HG03196 (cell line): ENCODE measurements at regions not wholly inside any gene's neighbourhood (a gene's known extent, or its start where the extent isn't known, plus 50 kb on each side); places are given as distances from the start of the nearest gene placed in this dataset.

Experiments used
- ATAC-seq: cut with Tn5 transposase; IDR thresholded peaks from one replicate; pipeline ENCODE4 v1.9.1; 2021; ENCODE audit not compliant: unreplicated experiment

GRCh38 chr22:49156662-49157285 lies 670.9 kb downstream of the BRD1 start:
- no peak for ATAC-seq

- ATAC-seq, result no peak
Observed at GRCh38 chr22:49155770-49156580, 671.7 kb downstream of the BRD1 start.

GRCh38 chr22:49155039-49155769 lies 672.5 kb downstream of the BRD1 start:
- ATAC-seq, result no peak

GRCh38 chr22:49154433-49154832 lies 673.2 kb downstream of the BRD1 start:
- no peak for ATAC-seq

GRCh38 chr22:49153921-49154320 lies 673.8 kb downstream of the BRD1 start:
- ATAC-seq, result no peak

- no peak for ATAC-seq
Observed at GRCh38 chr22:49152939-49153770, 674.5 kb downstream of the BRD1 start.

GRCh38 chr22:49152127-49152938 lies 675.3 kb downstream of the BRD1 start:
- ATAC-seq, result no peak

- ATAC-seq, result no peak
Observed at GRCh38 chr22:49151256-49152126, 676.2 kb downstream of the BRD1 start.

GRCh38 chr22:49150801-49151221 lies 676.9 kb downstream of the BRD1 start:
- ATAC-seq, result no peak

- ATAC-seq, result no peak
Observed at GRCh38 chr22:49149721-49150608, 677.7 kb downstream of the BRD1 start.

GRCh38 chr22:49148895-49149418 lies 678.7 kb downstream of the BRD1 start:
- ATAC-seq, result no peak

GRCh38 chr22:49147617-49148175 lies 680.0 kb downstream of the BRD1 start:
- no peak for ATAC-seq

GRCh38 chr22:49147171-49147570 lies 680.5 kb downstream of the BRD1 start:
- ATAC-seq, result no peak

- no peak for ATAC-seq
Observed at GRCh38 chr22:49146511-49146910, 681.2 kb downstream of the BRD1 start.

- ATAC-seq, result no peak
Observed at GRCh38 chr22:49143812-49144211, 683.9 kb downstream of the BRD1 start.

- no peak for ATAC-seq
Observed at GRCh38 chr22:49142891-49143290, 684.8 kb downstream of the BRD1 start.

- ATAC-seq, result no peak
Observed at GRCh38 chr22:49142296-49142695, 685.4 kb downstream of the BRD1 start.

GRCh38 chr22:49141761-49142160 lies 685.9 kb downstream of the BRD1 start:
- no peak for ATAC-seq
